Cardiac septum (tissue), 1 donor: ENCODE measurements at regions not wholly inside any gene's neighbourhood (a gene's known extent, or its start where the extent isn't known, plus 50 kb on each side); places are given as distances from the start of the nearest gene placed in this dataset.

Source experiments
- DNase-seq: peaks from one replicate; pipeline ENCODE4 v3.0.0-alpha.2; 2020; ENCODE audit warnings: low spot score
- intact Hi-C: fragments of 100-400 bp; cut with DNase I; formaldehyde crosslinking; loops from one replicate; pipeline ENCODE4 v1.14.0; 2022
- donor health status: DM: no; HTN: no; CAD: no.

- DNase-seq: no peak
- intact Hi-C loops: no loop called here
Measured at GRCh38 chr5:3217771-3218495, 377.7 kb upstream of the IRX1 start.

GRCh38 chr5:3217114-3217513 is 378.5 kb upstream of the IRX1 start:
- DNase-seq: no peak
- intact Hi-C loops: no loop called here

GRCh38 chr5:3216386-3216785 is 379.2 kb upstream of the IRX1 start:
- DNase-seq: no peak
- intact Hi-C loops: no loop called here

GRCh38 chr5:3214838-3215374 is 380.7 kb upstream of the IRX1 start:
- intact Hi-C loops: no loop called here
- DNase-seq: no peak

GRCh38 chr5:3214396-3214795 is 381.2 kb upstream of the IRX1 start:
- intact Hi-C loops: no loop called here
- no peak for DNase-seq

DNA sequence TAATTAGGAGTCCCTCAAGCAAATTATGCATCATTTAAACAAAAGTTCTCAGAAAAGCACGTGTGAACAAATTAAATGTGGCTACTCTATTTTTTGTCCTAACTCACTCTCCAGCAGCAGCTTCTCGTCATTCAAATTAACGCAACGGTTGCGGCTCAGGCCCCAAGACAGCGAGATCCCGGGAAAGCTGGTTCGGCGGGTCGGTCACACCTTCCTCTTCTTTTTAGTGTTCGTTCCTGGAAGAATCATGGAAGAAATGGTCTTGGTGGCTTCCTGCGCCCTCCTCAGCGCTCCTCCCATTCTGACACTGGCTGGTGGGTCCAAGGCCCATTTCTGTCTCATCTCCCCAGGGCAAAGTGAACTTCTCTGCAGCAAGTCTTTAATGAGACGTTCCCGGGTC is 382.8 kb upstream of the IRX1 start:
- intact Hi-C loops: no loop called here
- DNase-seq: no peak

GRCh38 chr5:3210531-3210930 is 385.1 kb upstream of the IRX1 start:
- no peak for DNase-seq
- intact Hi-C loops: no loop called here

GRCh38 chr5:3209918-3210317 is 385.7 kb upstream of the IRX1 start:
- intact Hi-C loops: no loop called here
- no peak for DNase-seq

- intact Hi-C loops: no loop called here
- no peak for DNase-seq
Measured at GRCh38 chr5:3202570-3202969, 393.1 kb upstream of the IRX1 start.

DNA sequence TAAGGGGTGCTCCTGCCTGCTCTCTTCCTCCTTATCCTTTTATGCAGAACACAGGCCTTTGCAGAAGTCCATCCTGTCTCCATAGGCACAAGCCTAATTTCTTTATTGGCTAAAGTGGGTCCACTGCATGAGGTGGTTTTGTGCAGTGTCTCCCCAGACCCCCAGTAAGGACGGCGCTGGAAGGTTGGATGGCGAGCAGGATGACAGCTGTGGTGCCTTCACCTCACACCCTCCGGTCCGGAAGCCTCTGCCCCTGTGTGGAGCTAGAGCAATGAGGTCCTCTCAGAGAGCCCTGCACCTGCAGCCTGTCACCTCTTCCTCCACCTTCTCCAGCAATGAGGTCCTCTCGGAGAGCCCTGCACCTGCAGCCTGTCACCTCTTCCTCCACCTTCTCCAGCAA is 393.7 kb upstream of the IRX1 start:
- peak; percentile 54 for DNase-seq
- intact Hi-C loops: no loop called here

DNA sequence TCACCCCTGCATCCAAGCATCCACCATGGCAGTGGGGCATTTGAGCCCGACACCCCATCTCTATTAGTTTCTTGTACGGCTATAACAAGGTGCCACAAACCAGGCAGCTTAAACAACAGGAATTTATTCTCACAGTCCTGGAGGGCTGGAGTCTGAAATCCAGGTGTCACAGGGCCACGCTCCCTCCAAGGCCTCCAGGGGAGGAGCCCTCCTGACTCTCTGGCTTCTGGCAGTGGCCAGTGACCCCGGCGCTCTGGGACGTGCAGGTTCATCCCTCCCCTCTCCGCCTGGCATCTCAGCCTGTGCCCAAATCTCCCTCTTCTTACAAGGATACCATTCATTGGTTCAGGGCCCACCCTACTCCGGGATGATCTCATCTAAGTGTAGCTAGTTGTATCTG is 394.5 kb upstream of the IRX1 start:
- intact Hi-C loops: no loop called here
- DNase-seq: peak; percentile 39

DNA sequence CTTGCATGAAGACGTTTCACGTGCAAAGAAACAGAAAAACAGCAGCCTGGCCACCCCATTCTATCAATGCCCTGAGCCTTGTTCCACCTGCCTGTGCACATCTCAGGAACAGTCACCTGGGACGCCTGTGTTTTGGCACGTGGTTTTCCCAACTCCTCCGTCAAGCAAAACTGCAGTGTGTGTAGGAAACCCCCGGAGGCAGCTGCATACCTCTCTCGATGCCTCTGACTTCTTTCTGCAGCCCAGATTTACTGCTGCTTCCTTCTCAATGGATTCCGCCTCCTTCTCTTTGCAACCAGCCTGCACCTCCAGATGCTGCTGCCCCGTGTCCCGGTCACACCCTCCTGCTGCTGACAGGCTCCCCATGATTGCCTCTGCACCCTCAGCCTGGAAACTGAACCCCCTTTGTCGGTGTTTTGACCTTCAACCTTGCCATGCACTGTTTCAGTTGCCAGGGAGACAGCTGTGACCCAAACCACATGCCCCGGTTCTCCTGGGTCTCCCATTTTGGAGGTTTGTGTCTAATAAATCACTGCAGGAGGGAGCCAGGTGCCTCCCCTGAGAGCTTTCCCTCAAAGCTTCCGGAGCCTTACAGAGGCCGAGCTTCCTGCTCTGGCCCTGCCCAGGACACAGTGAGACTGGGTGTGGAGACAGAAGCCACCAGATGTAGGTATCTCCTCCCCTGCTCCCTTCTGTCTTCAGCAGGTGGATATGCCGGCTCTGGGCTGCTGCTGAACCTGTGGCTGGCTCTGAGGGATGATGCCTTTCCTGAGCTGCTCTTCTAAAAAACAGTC is 395.5 kb upstream of the IRX1 start:
- intact Hi-C loops: no loop called here
- peak; percentile 66 for DNase-seq

DNA sequence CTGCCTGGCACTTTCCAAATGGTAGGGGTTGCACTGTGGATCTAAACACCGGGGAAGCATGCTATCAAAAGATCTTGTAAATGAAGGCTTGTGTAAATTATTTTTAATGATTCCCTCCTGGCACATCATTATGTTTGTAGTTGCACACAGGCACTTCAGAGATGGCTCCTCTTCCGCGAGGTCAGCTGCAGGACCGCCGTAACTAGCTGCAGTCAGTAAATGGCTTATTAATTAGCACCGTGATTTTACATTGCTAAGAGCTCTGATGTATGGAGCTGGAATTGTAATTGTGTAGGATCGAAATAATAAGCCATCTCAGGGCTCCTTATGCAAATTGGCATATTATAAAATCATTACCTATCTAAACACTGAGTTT is 397.6 kb upstream of the IRX1 start:
- no peak for DNase-seq
- intact Hi-C loops: no loop called here

DNA sequence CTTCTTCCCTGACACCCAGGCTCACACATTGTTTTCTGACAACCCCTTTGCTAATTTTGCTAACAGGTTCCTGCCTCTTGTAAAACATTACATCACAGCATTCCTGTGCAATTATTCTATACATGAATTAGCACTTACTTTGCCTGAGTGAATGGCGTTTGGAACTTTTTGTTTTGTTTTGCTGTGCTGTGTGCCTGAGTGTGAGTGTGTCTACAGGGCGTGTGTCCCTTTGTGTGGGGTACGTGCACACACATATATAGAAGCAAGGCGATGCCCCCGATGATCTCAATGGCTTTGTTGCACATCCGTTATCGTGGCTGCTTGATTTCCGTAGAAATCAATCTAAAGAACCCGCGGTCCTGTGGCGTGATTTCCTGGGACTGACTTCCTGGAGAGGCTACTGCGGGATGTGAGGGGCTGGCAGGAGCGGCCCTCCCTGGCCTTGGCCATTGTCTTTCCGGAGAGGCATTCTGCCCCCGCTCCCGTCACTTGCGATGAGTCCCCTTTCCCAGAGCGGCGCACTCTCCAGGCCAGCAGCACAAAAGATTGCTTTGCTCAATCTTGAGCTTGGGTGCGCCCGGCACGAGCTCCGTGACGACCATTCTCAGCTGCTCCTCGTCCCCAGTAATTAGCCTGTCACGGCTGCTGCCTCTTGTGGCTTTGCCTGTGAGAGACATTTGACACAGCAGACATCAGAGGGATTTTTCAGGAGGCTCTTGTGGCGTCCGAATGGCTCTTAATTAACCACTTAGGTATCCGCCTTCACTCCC is 398.1 kb upstream of the IRX1 start:
- intact Hi-C loops: no loop called here
- DNase-seq: peak; percentile 71

DNA sequence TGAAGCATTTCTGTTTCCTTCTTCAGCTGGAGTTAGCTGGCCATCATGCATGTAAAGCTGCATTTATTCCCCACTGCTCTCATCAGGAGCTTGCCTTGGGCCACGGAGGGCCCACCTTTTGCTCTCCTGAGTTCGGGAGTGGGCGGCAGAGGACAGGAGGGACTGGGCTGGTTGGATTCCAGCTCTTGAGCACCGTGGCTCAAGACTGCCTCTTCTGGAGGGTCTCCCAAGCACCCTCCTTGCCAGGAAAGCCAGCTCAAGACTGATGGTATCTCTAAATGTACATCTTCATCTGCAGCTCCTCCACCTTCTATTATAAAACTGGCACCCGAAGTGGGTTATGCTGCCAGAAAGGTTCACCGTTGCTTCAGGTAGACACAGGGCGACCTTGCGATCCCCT is 399.6 kb upstream of the IRX1 start:
- intact Hi-C loops: no loop called here
- peak; percentile 38 for DNase-seq

GRCh38 chr5:3194684-3195083 is 400.9 kb upstream of the IRX1 start:
- peak; percentile 46 for DNase-seq
- intact Hi-C loops: no loop called here

DNA sequence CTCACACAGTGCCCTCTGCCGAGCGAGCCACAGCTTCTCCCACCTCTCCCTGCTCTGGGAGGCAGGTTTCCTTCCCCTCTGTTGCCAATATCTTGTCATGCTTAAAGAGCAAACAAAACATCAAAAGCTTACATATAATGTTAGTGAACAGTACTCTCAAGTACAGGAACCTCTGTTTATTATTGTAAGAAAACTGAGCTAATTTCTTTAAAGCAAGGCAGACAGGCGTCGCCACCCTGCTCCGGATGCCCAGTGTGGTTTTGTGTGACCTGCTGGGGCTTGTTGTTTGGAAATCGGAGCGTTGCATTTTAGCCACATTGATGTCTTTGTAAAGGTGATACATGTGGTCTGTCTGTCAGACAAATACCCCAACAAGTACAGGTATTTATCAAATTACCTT is 401.4 kb upstream of the IRX1 start:
- DNase-seq: peak; percentile 26
- intact Hi-C loops: no loop called here

DNA sequence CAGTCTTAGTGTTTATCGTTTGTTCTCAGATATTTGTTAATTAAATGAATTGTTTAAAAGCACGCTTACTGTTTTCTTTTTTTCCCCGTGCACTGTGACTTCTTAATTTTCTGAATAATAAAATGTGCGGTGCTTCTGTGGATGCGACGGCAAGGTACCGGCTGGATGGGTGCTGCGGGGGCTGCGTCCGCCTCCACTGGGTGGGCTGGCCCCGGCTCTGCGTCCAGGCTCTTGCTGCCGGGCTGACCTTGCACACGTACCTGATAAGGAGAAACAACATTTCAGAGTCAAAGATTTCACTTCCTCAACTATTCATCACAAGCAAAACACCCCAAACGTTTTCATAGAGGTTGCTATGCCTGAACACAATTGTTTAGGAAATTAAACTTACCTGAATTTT is 404.0 kb upstream of the IRX1 start:
- intact Hi-C loops: no loop called here
- no peak for DNase-seq

GRCh38 chr5:3190930-3191329 is 404.7 kb upstream of the IRX1 start:
- peak; percentile 43 for DNase-seq
- intact Hi-C loops: no loop called here

GRCh38 chr5:3190433-3190832 is 405.2 kb upstream of the IRX1 start:
- no peak for DNase-seq
- intact Hi-C loops: no loop called here
